GM18511 (cell line): ENCODE measurements at regions not wholly inside any gene's neighbourhood (a gene's known extent, or its start where the extent isn't known, plus 50 kb on each side); places are given as distances from the start of the nearest gene placed in this dataset.

Source experiments
- ATAC-seq: cut with Tn5 transposase; IDR thresholded peaks from one replicate; pipeline ENCODE4 v1.9.1; 2021; ENCODE audit warnings: mild to moderate bottlenecking, moderate library complexity; ENCODE audit not compliant: unreplicated experiment

DNA sequence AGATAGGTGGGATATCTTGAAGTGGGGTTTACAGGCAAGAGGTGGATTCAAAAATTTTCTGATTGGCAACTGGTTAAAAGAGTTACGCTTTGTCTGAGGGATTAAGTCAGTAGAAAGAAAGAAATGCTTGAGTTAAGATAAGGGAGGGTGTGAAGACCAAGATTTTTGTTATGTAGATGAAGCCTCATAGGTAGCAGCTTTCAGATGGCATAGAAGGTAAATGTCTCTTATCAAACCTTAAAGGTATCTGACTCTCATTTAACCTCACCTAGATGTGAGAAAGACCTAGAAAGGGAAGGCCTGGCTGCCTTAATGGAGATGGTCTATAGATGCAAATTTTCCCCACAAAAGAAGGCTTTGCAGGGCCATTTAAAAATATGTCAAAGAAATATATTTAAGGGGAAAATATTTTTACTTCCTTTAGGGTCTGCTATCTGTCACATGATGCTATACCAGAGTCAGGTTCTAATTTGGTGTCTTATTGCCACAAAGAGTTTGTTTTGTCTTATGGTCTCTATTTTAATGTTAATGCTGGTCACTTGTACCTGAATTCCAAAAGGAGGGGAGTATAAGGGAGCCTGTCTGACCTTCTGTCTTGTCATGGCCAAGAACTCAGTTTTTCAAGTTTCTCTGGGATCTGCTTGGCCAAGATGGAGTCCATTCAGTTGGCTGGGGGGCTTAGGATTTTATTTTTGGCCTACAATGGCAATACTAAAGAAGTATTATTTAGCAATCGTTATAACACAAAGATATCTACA lies 699.1 kb upstream of the AMOT start:
- no peak for ATAC-seq

DNA sequence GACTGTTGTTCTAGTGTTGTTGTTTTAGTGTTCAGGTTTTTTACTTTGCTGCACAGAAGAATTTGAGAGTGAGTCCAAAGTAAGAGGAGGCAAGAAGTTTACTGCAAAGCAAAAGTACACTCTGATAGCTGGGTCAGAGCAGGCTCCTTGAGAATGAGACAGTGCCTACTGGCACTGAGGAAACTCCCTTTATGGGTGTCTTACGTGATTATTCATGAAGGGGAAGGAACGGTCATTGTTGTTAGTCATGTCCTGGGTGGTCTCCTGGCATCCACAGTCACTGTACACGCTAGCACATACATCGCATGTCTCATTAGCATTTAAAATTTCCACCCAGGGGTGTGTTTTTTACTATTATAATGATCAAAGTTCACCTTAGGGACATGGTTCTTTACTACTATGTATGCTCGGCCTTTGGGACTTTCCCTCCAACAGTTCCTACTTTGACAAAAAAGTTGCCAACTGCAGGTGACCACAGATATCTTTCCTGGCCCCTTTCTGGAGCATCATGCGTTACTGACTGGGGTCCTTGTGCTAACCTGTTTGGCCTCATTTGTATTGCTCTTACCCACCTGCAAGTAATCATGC lies 688.9 kb upstream of the AMOT start:
- ATAC-seq, result no peak

DNA sequence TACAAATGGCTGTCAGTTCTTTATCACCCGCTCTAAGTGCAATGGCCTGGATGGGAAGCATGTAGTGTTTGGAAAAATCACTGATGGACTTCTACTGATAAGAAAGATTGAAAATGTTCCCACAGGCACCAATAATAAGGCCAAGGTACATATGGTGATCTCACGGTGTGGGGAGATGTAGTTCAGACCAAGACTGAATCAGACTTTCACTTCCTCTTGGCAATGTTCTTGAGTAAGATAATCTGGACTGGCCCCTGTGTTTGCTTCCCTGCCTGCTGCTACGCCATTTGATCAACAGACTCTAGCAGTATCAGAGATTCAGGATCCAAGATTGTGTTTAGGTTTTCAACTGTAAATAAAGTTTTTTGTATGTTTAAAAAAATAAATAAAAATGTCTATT lies 682.2 kb upstream of the AMOT start:
- ATAC-seq, result peak; percentile 98

DNA sequence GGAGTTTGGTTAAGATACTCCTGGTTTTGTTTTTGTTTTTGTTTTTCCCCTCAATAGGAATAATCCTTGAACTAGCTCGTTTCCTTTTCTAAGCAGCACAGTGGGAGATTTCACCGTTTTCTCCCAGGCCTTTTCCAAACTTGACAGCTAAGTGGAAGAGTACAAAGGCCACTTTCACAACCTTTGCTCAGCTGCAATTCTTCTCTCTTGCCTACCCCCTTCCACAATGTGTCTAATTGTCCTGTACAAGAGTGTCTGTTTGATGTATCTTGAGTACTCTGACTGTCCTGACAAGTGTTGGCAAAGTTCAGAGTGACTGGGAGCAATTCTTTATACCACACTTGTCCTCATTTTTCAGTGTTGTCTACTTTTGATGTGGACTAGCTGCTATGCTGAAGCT lies 674.3 kb upstream of the AMOT start:
- ATAC-seq, result no peak

DNA sequence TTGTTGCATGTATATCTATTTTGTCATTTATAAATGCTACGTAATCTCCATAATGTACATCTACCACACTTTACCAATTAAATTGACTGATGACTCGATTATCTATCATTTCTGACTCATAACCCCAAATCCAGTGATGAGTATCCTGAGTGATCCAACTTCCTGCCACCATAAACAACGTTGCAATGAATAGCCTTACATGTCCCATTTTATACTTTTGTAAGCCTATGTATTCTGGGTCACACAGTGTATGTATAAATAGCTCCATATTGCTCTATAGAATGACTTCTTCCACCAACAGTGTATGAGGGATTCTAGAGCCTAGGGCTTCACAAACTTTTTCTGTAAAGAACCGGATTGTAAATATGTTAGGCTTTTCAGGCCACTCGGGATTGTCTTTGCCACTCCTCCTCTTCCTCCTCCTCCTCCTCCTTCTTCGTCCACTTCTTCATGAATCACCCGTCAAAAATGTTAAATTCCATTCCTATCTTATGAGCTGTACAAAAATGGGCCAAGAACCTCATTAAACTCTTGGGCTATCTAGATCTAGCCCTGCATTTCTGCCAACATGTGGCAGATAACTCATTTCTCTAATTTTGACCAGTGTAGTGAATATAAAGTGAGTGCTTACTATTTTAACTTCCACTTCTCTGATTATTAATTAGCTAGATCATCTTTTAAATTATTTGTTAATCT lies 672.2 kb upstream of the AMOT start:
- no peak for ATAC-seq

DNA sequence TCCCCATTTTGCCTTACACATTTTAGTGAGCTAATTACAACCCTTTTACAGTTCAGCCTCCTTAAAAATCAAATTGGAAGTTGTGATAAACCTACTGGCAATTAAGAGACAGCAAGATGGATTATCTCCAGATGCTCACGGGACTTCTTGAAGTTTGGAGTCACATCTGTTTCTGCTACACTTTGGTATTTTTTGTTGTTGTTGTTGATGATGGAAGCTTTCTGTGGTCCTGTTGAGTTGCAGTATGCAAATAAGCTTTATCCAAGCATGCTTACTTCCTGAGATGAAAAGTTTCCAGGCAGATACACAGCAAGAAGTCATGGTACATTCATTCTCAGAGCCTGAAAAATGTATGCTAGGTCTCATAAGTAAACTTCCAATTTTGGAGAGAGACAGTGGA lies 670.0 kb upstream of the AMOT start:
- ATAC-seq, result no peak

DNA sequence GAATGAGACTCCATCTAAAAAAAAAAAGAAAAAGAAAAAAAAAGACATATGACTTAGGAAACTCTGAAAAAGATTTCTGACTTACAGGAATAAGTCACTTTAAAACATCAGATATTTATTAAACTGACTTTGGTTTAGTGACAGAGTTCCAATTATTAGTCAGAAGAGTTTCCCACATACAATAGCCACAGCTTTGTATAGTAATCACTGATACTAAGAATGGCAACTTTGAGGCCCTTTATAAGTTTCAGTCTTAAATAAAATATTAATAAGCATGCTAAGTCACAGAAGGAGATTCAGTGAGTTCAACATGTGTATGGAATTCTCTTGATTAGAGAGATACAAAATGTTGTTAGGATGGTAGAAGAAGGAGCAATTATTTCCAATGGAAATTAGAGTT lies 652.3 kb upstream of the AMOT start:
- ATAC-seq, result no peak

DNA sequence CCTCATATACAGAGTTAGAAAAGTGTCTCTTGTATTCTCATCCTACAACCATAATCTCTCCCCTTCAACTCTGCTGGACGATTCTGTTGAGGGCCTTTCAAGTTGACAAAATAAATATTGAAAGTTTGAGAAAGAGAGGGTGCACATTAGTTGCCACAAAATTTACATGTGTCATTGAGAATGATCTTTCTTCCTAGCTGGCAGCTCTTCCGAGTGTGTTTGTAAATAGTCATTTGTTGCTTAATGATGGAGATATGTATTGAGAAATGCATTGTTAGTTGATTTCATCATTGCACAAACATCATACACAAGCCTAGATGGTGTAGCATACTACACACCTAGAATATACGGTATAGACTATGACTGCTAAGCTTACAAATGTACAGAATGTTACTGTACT lies 632.8 kb upstream of the AMOT start:
- peak; percentile 62 for ATAC-seq

DNA sequence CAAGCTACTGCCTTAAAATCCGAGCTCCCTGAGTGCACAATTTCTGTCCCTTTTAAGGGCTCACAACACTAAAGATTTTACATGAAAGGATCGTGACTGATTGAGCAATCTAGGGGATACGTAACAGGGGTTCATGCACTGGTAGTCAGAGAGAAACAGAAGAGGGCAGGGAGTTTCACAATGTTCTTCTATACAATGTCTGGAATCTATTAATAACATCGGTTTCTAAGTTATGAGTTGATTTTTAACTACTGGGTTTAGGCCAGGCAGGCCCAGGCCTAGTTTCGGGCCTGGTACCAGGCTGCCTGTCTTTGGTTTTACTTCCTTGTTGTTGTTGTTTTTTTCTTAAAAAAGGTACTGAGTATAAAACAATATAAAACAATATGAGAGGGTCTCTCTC lies 632.4 kb upstream of the AMOT start:
- ATAC-seq, result peak; percentile 64

DNA sequence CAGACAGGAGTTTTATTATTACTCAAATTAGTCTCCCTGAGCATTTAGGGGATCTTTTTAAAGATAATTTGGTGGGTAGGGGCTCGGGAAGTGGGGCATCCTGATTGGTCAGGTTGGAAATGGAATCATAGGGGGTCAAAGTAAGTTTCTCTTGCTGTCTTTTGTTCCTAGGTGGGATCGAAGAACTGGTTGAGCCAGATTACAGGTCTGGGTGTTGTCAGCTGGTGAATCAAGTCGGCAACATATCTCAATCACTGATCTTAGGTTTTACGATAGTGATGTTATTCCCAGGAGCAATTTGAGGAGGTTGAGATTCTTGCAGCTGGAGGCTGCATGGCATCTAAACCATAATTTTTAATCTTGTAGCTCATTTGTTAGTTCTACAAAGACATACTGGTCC lies 629.5 kb upstream of the AMOT start:
- ATAC-seq, result no peak

DNA sequence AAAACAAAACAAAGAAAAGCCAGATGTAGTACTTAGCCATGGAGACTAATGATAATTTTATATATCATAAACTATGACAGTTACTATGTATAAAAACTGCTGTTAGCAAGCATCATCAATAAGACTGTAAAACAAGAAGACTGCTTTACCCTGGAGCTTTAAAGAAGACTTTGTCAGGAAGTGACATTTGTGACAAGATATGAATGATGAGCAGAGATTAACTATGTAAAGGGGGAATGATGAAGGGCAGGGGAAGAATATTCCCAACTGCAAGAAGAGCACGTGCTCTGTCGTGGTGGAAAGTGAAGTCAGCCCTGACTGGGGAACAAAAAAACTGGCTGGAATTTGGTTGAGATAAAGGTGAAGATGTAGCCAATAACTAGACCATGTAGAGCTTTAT lies 617.1 kb upstream of the AMOT start:
- no peak for ATAC-seq

DNA sequence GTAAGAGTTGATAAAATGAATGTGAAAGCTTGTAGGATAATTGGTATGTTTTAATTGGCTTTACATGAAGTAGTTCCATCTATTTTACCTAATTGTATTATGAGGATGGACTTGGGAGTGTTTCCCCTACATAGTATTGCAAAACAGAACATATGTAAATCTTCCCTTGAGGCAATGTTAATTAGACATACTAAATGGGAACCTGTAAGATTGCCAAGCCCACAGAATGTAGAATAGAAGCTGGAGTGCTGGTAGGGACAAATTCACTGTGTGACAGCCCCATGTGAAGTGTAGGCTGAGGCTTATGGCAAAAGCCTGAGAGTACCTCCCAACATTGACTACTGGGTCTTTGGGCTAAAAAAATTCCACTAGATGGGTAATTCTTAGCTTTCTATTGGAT lies 615.0 kb upstream of the AMOT start:
- ATAC-seq, result no peak

DNA sequence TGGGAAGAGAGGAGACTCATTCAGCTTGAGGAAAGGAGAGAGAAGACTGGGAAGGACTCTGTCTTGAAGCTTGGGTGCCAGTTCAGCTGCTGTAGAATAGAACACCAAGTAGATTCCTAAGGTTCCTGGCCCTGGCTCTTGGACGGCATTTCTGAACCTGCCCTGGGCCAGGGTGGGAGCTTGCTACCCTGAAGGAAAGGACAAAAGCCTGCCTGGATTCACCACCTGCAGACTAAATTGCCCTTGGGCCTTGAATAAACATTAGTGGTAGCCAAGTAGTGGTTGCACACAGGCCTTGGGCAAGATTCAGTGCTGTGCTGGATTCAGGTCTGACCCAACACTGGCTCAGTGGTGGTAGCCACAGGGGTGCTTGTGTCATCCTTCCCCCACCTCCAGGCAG lies 588.4 kb upstream of the AMOT start:
- no peak for ATAC-seq

DNA sequence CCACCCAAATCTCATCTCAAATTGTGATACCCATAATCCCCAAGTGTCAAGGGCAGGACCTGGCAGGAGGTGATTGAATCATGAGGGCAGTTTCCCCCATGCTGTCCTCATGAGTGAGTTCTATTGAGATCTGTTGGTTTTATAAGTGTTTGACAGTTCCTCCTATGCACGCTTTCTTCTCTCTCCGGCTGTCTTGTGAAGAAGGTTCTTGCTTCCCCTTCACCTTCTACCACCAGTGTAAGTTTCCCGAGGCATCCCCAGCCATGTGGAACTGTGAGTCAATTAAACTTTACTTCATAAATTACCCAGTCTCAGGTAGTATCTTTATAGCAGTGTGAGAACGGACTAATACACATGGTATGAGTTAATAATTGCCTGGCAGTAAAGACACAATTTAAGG lies 581.7 kb upstream of the AMOT start:
- no peak for ATAC-seq

DNA sequence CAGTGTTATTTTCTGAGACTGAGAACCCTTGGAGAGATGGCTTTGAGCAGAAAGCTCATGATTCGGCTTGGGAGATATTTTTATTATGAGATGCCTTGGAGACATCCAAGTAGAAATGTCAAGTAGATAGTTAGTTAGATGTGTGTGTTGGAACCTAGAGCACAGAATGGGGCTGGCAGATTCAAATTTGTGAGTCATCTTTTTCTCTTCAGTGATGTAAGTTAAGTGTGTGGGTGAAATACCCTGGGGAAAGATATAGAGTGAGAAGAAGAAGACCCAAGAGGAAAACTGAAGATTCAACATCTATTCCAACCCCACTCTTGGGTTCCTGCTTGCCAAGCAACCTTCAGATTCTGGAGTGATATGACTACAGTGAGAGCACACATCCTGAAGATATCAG lies 580.8 kb upstream of the AMOT start:
- no peak for ATAC-seq

DNA sequence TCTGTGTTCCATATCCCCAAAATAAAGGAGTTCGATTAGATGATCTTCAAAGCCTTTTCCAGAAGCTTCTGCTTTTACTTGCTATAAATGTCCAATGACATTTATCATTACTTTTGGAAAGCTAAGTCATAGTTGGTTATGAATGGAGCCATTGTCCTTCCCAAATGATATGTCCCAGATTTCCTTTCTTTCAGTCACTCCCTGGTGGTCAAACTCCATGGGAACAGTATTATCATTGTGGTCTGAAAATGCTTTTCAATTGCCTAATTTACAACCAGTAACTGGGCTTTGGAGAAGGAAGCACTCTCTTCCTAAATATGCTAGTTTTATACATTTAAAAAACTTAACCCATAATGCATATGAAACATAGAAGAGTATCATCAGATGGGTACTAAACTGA lies 571.5 kb upstream of the AMOT start:
- ATAC-seq, result no peak

DNA sequence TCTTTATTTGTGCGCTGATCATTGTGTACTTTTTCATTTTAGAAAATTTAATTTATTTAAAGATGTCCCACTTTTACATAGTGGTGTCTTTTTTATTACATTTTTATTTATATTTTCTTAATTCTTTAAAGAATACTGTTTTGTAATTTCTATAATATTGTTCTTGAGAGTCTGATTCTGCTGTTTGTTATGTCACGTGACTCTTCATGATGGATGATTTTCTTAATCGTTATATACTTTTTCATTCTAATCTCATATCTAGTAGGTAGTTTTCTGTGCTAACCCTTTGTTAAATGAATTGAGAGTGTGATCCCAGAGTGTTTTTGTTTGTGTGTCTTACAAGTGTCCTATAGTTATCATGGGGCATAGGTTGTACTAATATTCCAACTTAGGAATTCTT lies 568.2 kb upstream of the AMOT start:
- ATAC-seq, result no peak

DNA sequence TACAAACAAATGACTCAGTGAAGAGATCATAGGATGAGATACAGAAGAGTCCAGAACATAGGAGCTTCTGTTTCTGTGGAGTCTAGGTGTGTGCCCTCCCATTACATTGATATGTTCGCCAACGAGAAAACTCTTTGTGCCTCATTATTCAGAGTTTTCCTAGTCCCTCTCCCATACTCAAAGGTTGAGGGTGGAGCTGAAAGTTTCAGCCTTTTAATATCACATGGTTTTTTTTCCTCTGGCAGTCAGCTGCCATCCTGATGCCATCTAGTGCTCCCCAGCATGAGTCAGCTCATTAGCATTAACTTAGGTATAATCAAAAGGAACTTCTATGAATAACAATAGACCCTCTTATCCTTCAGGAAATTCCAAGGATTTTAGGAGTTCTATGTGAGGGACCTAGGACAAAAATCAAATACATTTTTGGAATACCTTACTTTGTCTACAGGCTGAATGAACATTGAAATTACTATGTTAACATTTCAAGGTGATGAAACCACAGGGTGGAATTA lies 559.6 kb upstream of the AMOT start:
- ATAC-seq, result no peak

DNA sequence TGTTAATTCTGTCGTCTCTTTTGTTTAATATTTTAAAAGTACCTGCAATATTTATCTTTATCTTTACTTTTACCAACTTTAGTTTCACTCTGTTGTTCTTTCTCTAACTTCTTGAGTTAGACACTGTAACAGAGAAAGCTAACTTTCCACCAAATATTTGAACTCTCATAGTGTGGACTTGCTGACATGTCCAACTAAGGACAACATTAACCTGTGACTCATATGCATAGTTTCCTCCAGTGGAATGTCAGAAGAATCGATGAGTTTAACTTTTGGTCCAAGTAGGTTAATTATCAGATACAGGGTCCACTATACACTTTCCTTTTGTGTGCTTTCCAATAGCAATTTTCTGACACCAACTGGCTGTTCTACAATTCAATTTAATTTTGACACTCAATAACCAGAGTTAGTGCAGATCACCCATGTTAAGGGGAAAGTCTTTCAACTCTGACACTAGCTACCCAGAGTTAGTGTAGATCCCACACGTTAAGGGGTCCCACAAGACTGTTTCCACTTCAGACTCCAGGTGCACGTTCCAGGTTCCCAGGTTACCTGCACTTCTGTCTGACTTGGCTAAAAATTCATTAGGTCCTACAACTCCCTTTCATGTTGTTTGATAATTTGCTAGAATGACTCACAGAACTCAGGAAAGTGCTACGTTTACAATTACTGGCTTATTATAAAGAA lies 559.0 kb upstream of the AMOT start:
- ATAC-seq, result no peak

DNA sequence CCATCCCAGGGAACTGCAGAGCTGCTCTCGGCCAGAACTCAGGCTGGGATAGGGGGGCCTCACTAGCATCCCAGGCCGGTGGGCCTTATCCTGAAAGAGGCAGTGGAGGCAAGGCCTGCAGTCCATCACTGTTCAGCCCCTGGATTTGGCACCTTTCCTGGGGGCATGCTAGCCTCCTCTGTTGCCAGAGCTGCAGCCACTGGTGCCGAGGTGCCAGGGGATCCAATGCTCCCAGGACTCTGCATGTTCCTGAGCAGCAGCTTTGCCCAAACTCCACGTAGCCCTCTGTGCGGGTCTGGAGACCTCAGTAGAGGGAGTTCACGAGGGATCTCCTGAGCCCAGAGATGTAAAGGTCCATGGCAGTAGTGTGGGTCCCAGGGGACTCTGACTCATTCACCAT lies 551.7 kb upstream of the AMOT start:
- ATAC-seq, result no peak

DNA sequence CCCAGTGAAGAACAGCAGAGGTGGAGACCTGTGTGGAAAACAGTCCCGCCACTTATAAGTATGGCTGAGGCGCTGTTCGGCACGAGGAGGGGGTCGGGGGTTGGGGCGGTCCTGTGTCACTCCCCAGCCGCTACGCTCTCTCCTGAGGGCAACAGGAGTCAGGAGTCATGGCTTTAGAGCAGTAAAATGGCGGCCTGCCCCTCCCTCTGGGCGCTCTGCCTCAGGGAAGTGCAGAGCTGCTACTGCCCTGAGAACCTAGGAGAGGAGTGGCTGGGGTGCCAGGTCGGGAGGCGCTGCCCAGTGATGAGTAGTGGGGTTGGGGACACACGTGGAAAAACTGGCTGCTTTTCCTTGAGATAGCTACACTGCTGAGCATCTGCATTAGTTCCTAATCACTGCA lies 551.2 kb upstream of the AMOT start:
- no peak for ATAC-seq

DNA sequence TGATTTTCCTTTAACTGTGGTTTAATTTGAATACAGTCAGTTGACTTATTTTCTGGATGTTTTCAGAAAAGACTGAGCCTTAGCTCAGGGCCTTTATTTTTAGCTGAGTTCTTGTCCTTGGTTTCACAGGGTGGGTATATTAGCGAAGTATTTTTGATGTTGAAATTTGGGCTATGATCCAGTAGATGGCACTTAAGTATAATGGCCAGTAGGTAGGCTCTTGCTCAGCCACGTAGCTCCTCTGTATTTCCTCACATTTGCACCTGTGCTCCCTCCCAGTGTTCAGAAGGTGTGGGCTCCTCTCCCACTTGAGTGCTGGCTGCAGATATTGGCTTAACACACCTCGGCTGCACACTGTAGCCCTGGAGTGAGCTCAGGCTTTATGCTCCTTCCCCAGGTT lies 549.9 kb upstream of the AMOT start:
- ATAC-seq, result no peak
